HEK293T (cell line): ENCODE measurements at regions not wholly inside any gene's neighbourhood (a gene's known extent, or its start where the extent isn't known, plus 50 kb on each side); places are given as distances from the start of the nearest gene placed in this dataset.

Experiments used
- BHLHE40 ChIP-seq: fragments of 450-650 bp; IDR thresholded peaks from 2 replicates; pipeline ENCODE4 v1.6.1; 2016; ENCODE audit warnings: mild to moderate bottlenecking, moderate library complexity, borderline replicate concordance
- FOXM1 ChIP-seq: fragments of 450-650 bp; IDR thresholded peaks from 2 replicates; pipeline ENCODE4 v1.6.1; 2017; ENCODE audit warnings: mild to moderate bottlenecking, borderline replicate concordance
- SP1 ChIP-seq: fragments of 450-650 bp; IDR thresholded peaks from 2 replicates; pipeline ENCODE4 v1.6.1; 2017
- SUZ12 ChIP-seq: fragments of 450-650 bp; IDR thresholded peaks from 2 replicates; pipeline ENCODE4 v1.6.1; 2016; ENCODE audit warnings: mild to moderate bottlenecking

GRCh38 chr17:6195123-6195522 is 124.9 kb downstream of the WSCD1 start:
- TF ChIP-seq FOXM1: no peak
- no peak for TF ChIP-seq SUZ12
- no peak for TF ChIP-seq SP1
- no peak for TF ChIP-seq BHLHE40
